LoVo (cell line): ENCODE measurements at regions not wholly inside any gene's neighbourhood (a gene's known extent, or its start where the extent isn't known, plus 50 kb on each side); places are given as distances from the start of the nearest gene placed in this dataset.
A peak's percentile ranks its signal among the peaks of the same experiment; 100 is the strongest.
"Not testable (repeated sequence)": the region's sequence is repeated elsewhere in the genome, so short reads cannot be mapped to it uniquely, and the experiment has no call there.

Experiments used
- DNase-seq: peaks from one replicate; pipeline ENCODE4 v3.0.0-alpha.2; 2016; ENCODE audit warnings: low spot score

- no peak for DNase-seq
Measured at GRCh38 chr14:56422221-56422620, 157.4 kb upstream of the TMEM260 start.

GRCh38 chr14:56422703-56423213 lies 156.8 kb upstream of the TMEM260 start:
- peak; percentile 31 for DNase-seq

GRCh38 chr14:56423544-56423943 lies 156.1 kb upstream of the TMEM260 start:
- no peak for DNase-seq

- DNase-seq: no peak
Measured at GRCh38 chr14:56431013-56431412, 148.6 kb upstream of the TMEM260 start.

- no peak for DNase-seq
Measured at GRCh38 chr14:56449670-56450213, 129.9 kb upstream of the TMEM260 start.

- DNase-seq: no peak
Measured at GRCh38 chr14:56452940-56453339, 126.7 kb upstream of the TMEM260 start.

GRCh38 chr14:56454680-56455079 lies 124.9 kb upstream of the TMEM260 start:
- DNase-seq: not testable (repeated sequence)

GRCh38 chr14:56460469-56460868 lies 119.1 kb upstream of the TMEM260 start:
- no peak for DNase-seq

GRCh38 chr14:56461276-56462275 lies 118.0 kb upstream of the TMEM260 start:
- no peak for DNase-seq

- no peak for DNase-seq
Measured at GRCh38 chr14:56463271-56463890, 116.2 kb upstream of the TMEM260 start.

- no peak for DNase-seq
Measured at GRCh38 chr14:56471056-56471455, 108.5 kb upstream of the TMEM260 start.

GRCh38 chr14:56474419-56475022 lies 105.1 kb upstream of the TMEM260 start:
- DNase-seq: peak; percentile 59

GRCh38 chr14:56482310-56482911 lies 97.2 kb upstream of the TMEM260 start:
- DNase-seq: no peak

- DNase-seq: no peak
Measured at GRCh38 chr14:56487090-56487667, 92.4 kb upstream of the TMEM260 start.

- no peak for DNase-seq
Measured at GRCh38 chr14:56487761-56488160, 91.8 kb upstream of the TMEM260 start.

- no peak for DNase-seq
Measured at GRCh38 chr14:56488306-56488705, 91.3 kb upstream of the TMEM260 start.

- DNase-seq: peak; percentile 54
Measured at GRCh38 chr14:56490379-56490778, 89.2 kb upstream of the TMEM260 start.

GRCh38 chr14:56491299-56492285 lies 88.0 kb upstream of the TMEM260 start:
- DNase-seq: peak; percentile 37

- no peak for DNase-seq
Measured at GRCh38 chr14:56494167-56494566, 85.4 kb upstream of the TMEM260 start.

GRCh38 chr14:56498112-56498511 lies 81.5 kb upstream of the TMEM260 start:
- no peak for DNase-seq
